ENCODE measurements at regions not wholly inside any gene's neighbourhood (a gene's known extent, or its start where the extent isn't known, plus 50 kb on each side); places are given as distances from the start of the nearest gene placed in this dataset.

- Mint-ChIP-seq H3K36me3 (peaks cover 11% of the 10 kb centered on the region), H3K4me1 (peaks cover 18% of the 10 kb centered on the region), H3K27ac (peak overlapping the region; percentile 48), H3K9me3 (peaks cover 5% of the 10 kb centered on the region), H3K27me3 (no peaks in the 10 kb centered on the region), H3K4me3 (no peak overlapping the region)
- no peak for ATAC-seq
Observed at GRCh38 chr2:95539290-95539689, 52.5 kb upstream of the TRIM43 start.

GRCh38 chr2:95539836-95540235 is 52.0 kb upstream of the TRIM43 start:
- peaks cover 18% of the 10 kb centered on the region for H3K4me1 Mint-ChIP-seq
- peak overlapping the region; percentile 48 for H3K27ac Mint-ChIP-seq
- ATAC-seq: no peak
- H3K9me3 Mint-ChIP-seq: peaks cover 5% of the 10 kb centered on the region
- H3K36me3 Mint-ChIP-seq: peaks cover 5% of the 10 kb centered on the region
- H3K27me3 Mint-ChIP-seq: no peaks in the 10 kb centered on the region
- H3K4me3 Mint-ChIP-seq: peak overlapping the region; percentile 15
